Panc1 (cell line): ENCODE measurements at regions not wholly inside any gene's neighbourhood (a gene's known extent, or its start where the extent isn't known, plus 50 kb on each side); places are given as distances from the start of the nearest gene placed in this dataset.

Source experiments
- ATAC-seq: fragments of 200-7000 bp; cut with Tn5 transposase; 2 replicates; pipeline ENCODE4 v1.9.1; 2020; ENCODE audit warnings: mild to moderate bottlenecking, moderate library complexity
- BruUV-seq: library from RNA; stranded (reverse); fragments of 400-500 nt; replicated peaks from 2 replicates; lab custom pipeline; 2021; lab: Mats Ljungman, UMichigan
- CTCF ChIA-PET: fragments of 300-600 bp; sonication (Branson Sonifier 250); formaldehyde crosslinking; loops from one replicate; lab custom pipeline; 2022; ENCODE audit warnings: antibody characterized with exemption; lab: Charles Lee
- POLR2A ChIA-PET: fragments of 300-600 bp; sonication (Branson Sonifier 250); formaldehyde crosslinking; loops from one replicate; lab custom pipeline; 2022; ENCODE audit warnings: antibody characterized with exemption; lab: Charles Lee
- DNase-seq: peaks from one replicate; pipeline ENCODE4 v3.0.0-alpha.2; 2010; ENCODE audit warnings: low read depth, low spot score
- H3K27ac ChIP-seq: 2 replicates; pipeline ENCODE4 v1.5.1; 2011; ENCODE audit warnings: mild to moderate bottlenecking, low read length, inconsistent platforms
- H3K27me3 ChIP-seq: fragments of 200-500 bp; sonication (Bioruptor generic); 2 replicates; pipeline ENCODE4 v1.6.0; 2014; ENCODE audit warnings: low read length, inconsistent platforms; ENCODE audit not compliant: control insufficient read depth, insufficient read depth
- H3K36me3 ChIP-seq: fragments of 200-500 bp; sonication (Bioruptor generic); 2 replicates; pipeline ENCODE4 v1.5.1; 2014; ENCODE audit warnings: inconsistent platforms, mild to moderate bottlenecking, low read length, moderate library complexity; ENCODE audit not compliant: control insufficient read depth, insufficient read depth
- H3K4me1 ChIP-seq: 2 replicates; pipeline ENCODE4 v1.5.1; 2011; ENCODE audit warnings: inconsistent platforms, mild to moderate bottlenecking, low read length, moderate library complexity; ENCODE audit not compliant: control insufficient read depth, insufficient read depth
- H3K4me3 ChIP-seq, 2 experiments: 2 replicates each; pipeline ENCODE4 v1.5.1; 2011 to 2012; ENCODE audit warnings: low read depth in 2 of 2, low read length in 2 of 2, mild to moderate bottlenecking in 2 of 2, inconsistent platforms in 1 of 2, moderate library complexity in 1 of 2
- H3K9me3 ChIP-seq: fragments of 200-500 bp; sonication (Bioruptor generic); 2 replicates; pipeline ENCODE4 v1.5.1; 2014; ENCODE audit warnings: low read depth, mild to moderate bottlenecking, inconsistent platforms, low read length, moderate library complexity; ENCODE audit not compliant: control insufficient read depth, insufficient read depth
- POLR2AphosphoS5 ChIP-seq: IDR thresholded peaks from 2 replicates; pipeline ENCODE4 v1.6.1; 2012; ENCODE audit warnings: mild to moderate bottlenecking, low read depth, low read length, moderate library complexity
- SIN3A ChIP-seq: IDR thresholded peaks from 2 replicates; pipeline ENCODE4 v1.6.1; 2012; ENCODE audit warnings: low read depth, mild to moderate bottlenecking, low read length, moderate library complexity, borderline replicate concordance; ENCODE audit not compliant: insufficient read depth
- TCF7L2 ChIP-seq: IDR thresholded peaks from 2 replicates; pipeline ENCODE4 v1.6.1; 2011; ENCODE audit warnings: mild to moderate bottlenecking, low read depth, low read length, inconsistent platforms
- in situ Hi-C: cut with HindIII; loops from 2 replicates; pipeline ENCODE4 v1.10.0; 2016; ENCODE audit warnings: low sequenced_read_pairs, low pct_unique_long_range_greater_than_20kb
- intact Hi-C: fragments of 100-400 bp; cut with micrococcal nuclease; formaldehyde crosslinking; loops from one replicate; pipeline ENCODE4 v1.10.0; 2022; ENCODE audit not compliant: unreplicated experiment
- TF ChIP-seq, protein P1 (sequence below): fragments of 450-650 bp; IDR thresholded peaks from 2 replicates; pipeline ENCODE4 v1.5.1; 2017; ENCODE audit warnings: mild to moderate bottlenecking
- TF ChIP-seq, protein P2 (sequence below), 2 experiments: IDR thresholded peaks; 2 replicates each; pipeline ENCODE4 v1.6.1; 2011 to 2012; ENCODE audit warnings: low read depth in 2 of 2, control low read depth in 1 of 2, low read length in 1 of 2, mild to moderate bottlenecking in 1 of 2, moderate library complexity in 1 of 2; ENCODE audit not compliant: insufficient read depth in 1 of 2

- H3K4me3 ChIP-seq, result no peak overlapping the region
- ChIA-PET CTCF (no interaction called here), POLR2A (no interaction called here)
- no peaks in the 10 kb centered on the region for H3K4me1 ChIP-seq
- ATAC-seq (no peak), DNase-seq (no peak)
- H3K27ac ChIP-seq, result no peak overlapping the region
- H3K36me3 ChIP-seq, result no peaks in the 10 kb centered on the region
- BruUV-seq, result no TSS peak
- no peaks in the 10 kb centered on the region for H3K27me3 ChIP-seq
- intact Hi-C loops (no loop called here), in situ Hi-C loops (no loop called here)
- TF ChIP-seq, protein P1, sequence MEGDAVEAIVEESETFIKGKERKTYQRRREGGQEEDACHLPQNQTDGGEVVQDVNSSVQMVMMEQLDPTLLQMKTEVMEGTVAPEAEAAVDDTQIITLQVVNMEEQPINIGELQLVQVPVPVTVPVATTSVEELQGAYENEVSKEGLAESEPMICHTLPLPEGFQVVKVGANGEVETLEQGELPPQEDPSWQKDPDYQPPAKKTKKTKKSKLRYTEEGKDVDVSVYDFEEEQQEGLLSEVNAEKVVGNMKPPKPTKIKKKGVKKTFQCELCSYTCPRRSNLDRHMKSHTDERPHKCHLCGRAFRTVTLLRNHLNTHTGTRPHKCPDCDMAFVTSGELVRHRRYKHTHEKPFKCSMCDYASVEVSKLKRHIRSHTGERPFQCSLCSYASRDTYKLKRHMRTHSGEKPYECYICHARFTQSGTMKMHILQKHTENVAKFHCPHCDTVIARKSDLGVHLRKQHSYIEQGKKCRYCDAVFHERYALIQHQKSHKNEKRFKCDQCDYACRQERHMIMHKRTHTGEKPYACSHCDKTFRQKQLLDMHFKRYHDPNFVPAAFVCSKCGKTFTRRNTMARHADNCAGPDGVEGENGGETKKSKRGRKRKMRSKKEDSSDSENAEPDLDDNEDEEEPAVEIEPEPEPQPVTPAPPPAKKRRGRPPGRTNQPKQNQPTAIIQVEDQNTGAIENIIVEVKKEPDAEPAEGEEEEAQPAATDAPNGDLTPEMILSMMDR, result no peak
- TF ChIP-seq POLR2AphosphoS5 (no peak), TCF7L2 (no peak), SIN3A (no peak)
- TF ChIP-seq, protein P2, sequence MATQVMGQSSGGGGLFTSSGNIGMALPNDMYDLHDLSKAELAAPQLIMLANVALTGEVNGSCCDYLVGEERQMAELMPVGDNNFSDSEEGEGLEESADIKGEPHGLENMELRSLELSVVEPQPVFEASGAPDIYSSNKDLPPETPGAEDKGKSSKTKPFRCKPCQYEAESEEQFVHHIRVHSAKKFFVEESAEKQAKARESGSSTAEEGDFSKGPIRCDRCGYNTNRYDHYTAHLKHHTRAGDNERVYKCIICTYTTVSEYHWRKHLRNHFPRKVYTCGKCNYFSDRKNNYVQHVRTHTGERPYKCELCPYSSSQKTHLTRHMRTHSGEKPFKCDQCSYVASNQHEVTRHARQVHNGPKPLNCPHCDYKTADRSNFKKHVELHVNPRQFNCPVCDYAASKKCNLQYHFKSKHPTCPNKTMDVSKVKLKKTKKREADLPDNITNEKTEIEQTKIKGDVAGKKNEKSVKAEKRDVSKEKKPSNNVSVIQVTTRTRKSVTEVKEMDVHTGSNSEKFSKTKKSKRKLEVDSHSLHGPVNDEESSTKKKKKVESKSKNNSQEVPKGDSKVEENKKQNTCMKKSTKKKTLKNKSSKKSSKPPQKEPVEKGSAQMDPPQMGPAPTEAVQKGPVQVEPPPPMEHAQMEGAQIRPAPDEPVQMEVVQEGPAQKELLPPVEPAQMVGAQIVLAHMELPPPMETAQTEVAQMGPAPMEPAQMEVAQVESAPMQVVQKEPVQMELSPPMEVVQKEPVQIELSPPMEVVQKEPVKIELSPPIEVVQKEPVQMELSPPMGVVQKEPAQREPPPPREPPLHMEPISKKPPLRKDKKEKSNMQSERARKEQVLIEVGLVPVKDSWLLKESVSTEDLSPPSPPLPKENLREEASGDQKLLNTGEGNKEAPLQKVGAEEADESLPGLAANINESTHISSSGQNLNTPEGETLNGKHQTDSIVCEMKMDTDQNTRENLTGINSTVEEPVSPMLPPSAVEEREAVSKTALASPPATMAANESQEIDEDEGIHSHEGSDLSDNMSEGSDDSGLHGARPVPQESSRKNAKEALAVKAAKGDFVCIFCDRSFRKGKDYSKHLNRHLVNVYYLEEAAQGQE (IDR thresholded peaks at IDR 0.05; ENCODE audit: insufficient read depth in 1 of 2, low read depth in 2 of 2, low read length in 1 of 2), result no peak
- no peaks in the 10 kb centered on the region for H3K9me3 ChIP-seq
These were observed 459.9 kb upstream of the CELF4 start for GRCh38 chr18:38025433-38026038.

DNA sequence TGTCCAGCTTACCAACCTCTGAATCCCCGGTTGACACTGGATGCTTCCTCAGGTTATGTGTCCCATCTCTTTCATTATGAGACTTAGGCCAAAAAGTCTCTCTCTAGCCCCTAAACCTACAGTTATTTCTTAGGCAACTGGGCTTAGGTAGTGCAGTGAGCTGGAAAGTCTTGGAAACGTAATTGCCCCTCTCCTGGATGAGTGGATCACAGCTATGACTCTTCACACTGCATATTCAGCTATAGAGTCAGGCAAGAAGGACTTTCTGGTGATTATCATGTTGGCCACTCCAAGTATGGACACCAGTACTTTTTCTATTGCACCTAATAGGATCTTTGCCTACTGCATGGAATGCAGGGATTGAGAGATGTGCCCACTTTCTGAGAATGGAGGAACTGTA, 458.3 kb upstream of the CELF4 start:
- POLR2A ChIA-PET, result no interaction called here
- Histone ChIP-seq H3K9me3 (no peaks in the 10 kb centered on the region), H3K27ac (no peak overlapping the region), H3K36me3 (no peaks in the 10 kb centered on the region), H3K27me3 (no peaks in the 10 kb centered on the region), H3K4me1 (no peaks in the 10 kb centered on the region), H3K4me3 (no peak overlapping the region)
- CTCF ChIA-PET, result no interaction called here
- BruUV-seq, result no TSS peak
- TF ChIP-seq SIN3A (no peak), TCF7L2 (no peak), POLR2AphosphoS5 (no peak)
- TF ChIP-seq, protein P2 (IDR thresholded peaks at IDR 0.05; ENCODE audit: insufficient read depth in 1 of 2, low read depth in 2 of 2, low read length in 1 of 2), result no peak
- TF ChIP-seq, protein P1, result no peak
- DNase-seq (no peak), ATAC-seq (no peak)
- intact Hi-C loops, result no loop called here
- in situ Hi-C loops, result no loop called here
